SK-N-SH (cell line): ENCODE measurements at regions not wholly inside any gene's neighbourhood (a gene's known extent, or its start where the extent isn't known, plus 50 kb on each side); places are given as distances from the start of the nearest gene placed in this dataset.

Source experiments
- CTCF ChIA-PET: fragments of 300-600, 350-600 bp; formaldehyde crosslinking; extraction: SDS; loops from one replicate; lab custom pipeline; 2021; lab: Yijun Ruan, JAX
- POLR2A ChIA-PET: fragments of 350-600 bp; sonication (Branson Sonifier 250); formaldehyde crosslinking; extraction: SDS; loops from one replicate; lab custom pipeline; 2020; ENCODE audit warnings: antibody characterized with exemption, inconsistent platforms; lab: Yijun Ruan, JAX
- DNase-seq: peaks from one replicate; pipeline ENCODE4 v3.0.0; 2012
- H2AFZ ChIP-seq: fragments of 200-600 bp; sonication (generic); 2 replicates; pipeline ENCODE4 v1.8.1; 2016; ENCODE audit warnings: antibody characterized with exemption, mild to moderate bottlenecking, low read depth
- H3F3A ChIP-seq: fragments of 200-600 bp; sonication (generic); replicated peaks from 2 replicates; pipeline ENCODE3; 2016; ENCODE audit warnings: antibody characterized with exemption, mild to moderate bottlenecking; ENCODE audit not compliant: insufficient read depth
- H3K27ac ChIP-seq, 2 experiments: fragments of 200-500 bp in 1 of 2; fragments of 200-600 bp in 1 of 2; sonication (Bioruptor generic) in 1 of 2; sonication (generic), shearing (Covaris generic) in 1 of 2; 2 replicates each; pipeline versions ENCODE4 v1.5.1 to v1.6.1; 2014 to 2016; ENCODE audit warnings: low read depth in 2 of 2, inconsistent platforms in 1 of 2, low read length in 1 of 2, mild to moderate bottlenecking in 1 of 2, mixed read lengths in 1 of 2
- H3K27me3 ChIP-seq: fragments of 200-600 bp; sonication (generic), shearing (Covaris generic); 2 replicates; pipeline ENCODE4 v1.6.1; 2016; ENCODE audit warnings: mixed run types; ENCODE audit not compliant: insufficient read depth
- H3K36me3 ChIP-seq, 2 experiments: fragments of 200-500 bp in 1 of 2; fragments of 200-600 bp in 1 of 2; sonication (Bioruptor generic) in 1 of 2; sonication (generic) in 1 of 2; replicated peaks in 1 of 2; 2 replicates each; pipeline versions ENCODE3 to v1.5.1; 2014 to 2016; ENCODE audit warnings: low read length in 1 of 2, mild to moderate bottlenecking in 1 of 2; ENCODE audit not compliant: insufficient read depth in 2 of 2, control insufficient read depth in 1 of 2
- H3K4me1 ChIP-seq, 2 experiments: fragments of 200-500 bp in 1 of 2; fragments of 200-600 bp in 1 of 2; sonication (Bioruptor generic) in 1 of 2; sonication (generic), shearing (Covaris generic) in 1 of 2; 2 replicates each; pipeline versions ENCODE4 v1.5.1 to v1.6.1; 2014 to 2016; ENCODE audit warnings: low read depth in 1 of 2, low read length in 1 of 2, mixed run types in 1 of 2; ENCODE audit not compliant: insufficient read depth in 2 of 2, control insufficient read depth in 1 of 2
- H3K4me2 ChIP-seq: fragments of 200-600 bp; sonication (generic), shearing (Covaris generic); 2 replicates; pipeline ENCODE4 v1.6.1; 2017; ENCODE audit warnings: mixed run types
- H3K4me3 ChIP-seq, 2 experiments: fragments of 200-500 bp in 1 of 2; fragments of 200-600 bp in 1 of 2; sonication (Bioruptor generic) in 1 of 2; sonication (generic), shearing (Covaris generic) in 1 of 2; 2 replicates each; pipeline versions ENCODE4 v1.5.1 to v1.8.1; 2014 to 2016; ENCODE audit warnings: low read depth in 2 of 2, inconsistent platforms in 1 of 2, low read length in 1 of 2, mild to moderate bottlenecking in 1 of 2, mixed read lengths in 1 of 2, moderate library complexity in 1 of 2
- H3K79me2 ChIP-seq: fragments of 200-600 bp; sonication (generic); 2 replicates; pipeline ENCODE4 v1.8.1; 2017; ENCODE audit warnings: mild to moderate bottlenecking; ENCODE audit not compliant: insufficient read depth
- H3K9ac ChIP-seq: fragments of 200-600 bp; sonication (generic); 2 replicates; pipeline ENCODE4 v1.6.1; 2017; ENCODE audit warnings: mixed run types
- H3K9me2 ChIP-seq: fragments of 200-600 bp; sonication (generic); 2 replicates; pipeline ENCODE4 v1.6.1; 2017; ENCODE audit warnings: mixed run types
- H3K9me3 ChIP-seq: fragments of 200-600 bp; sonication (generic); 2 replicates; pipeline ENCODE4 v1.6.1; 2017; ENCODE audit warnings: mixed run types, mild to moderate bottlenecking, moderate library complexity
- H4K20me1 ChIP-seq: fragments of 200-600 bp; sonication (generic); 2 replicates; pipeline ENCODE4 v1.6.1; 2017; ENCODE audit warnings: mild to moderate bottlenecking, mixed run types; ENCODE audit not compliant: insufficient read depth
- CHD2 ChIP-seq: fragments of 150-350 bp; IDR thresholded peaks from 2 replicates; pipeline ENCODE4 v1.6.1; 2018; ENCODE audit warnings: low read length; ENCODE audit not compliant: partially characterized antibody
- ELF1 ChIP-seq: IDR thresholded peaks from 2 replicates; pipeline ENCODE4 v1.4.0; 2012
- EZH2phosphoT487 ChIP-seq: fragments of 200-600 bp; sonication (generic); IDR thresholded peaks from 2 replicates; pipeline ENCODE4 v1.6.1; 2017; ENCODE audit warnings: low read depth, mixed run types, mild to moderate bottlenecking, antibody characterized with exemption, moderate library complexity, borderline replicate concordance
- GATA2 ChIP-seq: sonication (generic); formaldehyde crosslinking; IDR thresholded peaks from 2 replicates; pipeline ENCODE4 v1.5.0; 2020; ENCODE audit warnings: mild to moderate bottlenecking, missing genetic modification reagents
- MXI1 ChIP-seq: IDR thresholded peaks from 2 replicates; pipeline ENCODE4 v1.6.1; 2012; ENCODE audit warnings: mild to moderate bottlenecking, low read depth, low read length, improper control_type of control experiment
- NFIC ChIP-seq: IDR thresholded peaks from 2 replicates; pipeline ENCODE4 v1.4.0; 2012; ENCODE audit warnings: borderline replicate concordance
- NRF1 ChIP-seq: IDR thresholded peaks from 2 replicates; pipeline ENCODE4 v1.6.1; 2012; ENCODE audit warnings: low read depth, mild to moderate bottlenecking, low read length
- RAD21 ChIP-seq: IDR thresholded peaks from 2 replicates; pipeline ENCODE4 v1.6.1; 2012; ENCODE audit warnings: mild to moderate bottlenecking, low read length
- RCOR1 ChIP-seq: fragments of 150-350 bp; IDR thresholded peaks from 2 replicates; pipeline ENCODE4 v1.6.1; 2017; ENCODE audit warnings: antibody characterized with exemption, low read length
- RXRA ChIP-seq: IDR thresholded peaks from 2 replicates; pipeline ENCODE4 v1.4.0; 2012; ENCODE audit warnings: low read depth, mild to moderate bottlenecking, borderline replicate concordance
- SIN3A ChIP-seq: IDR thresholded peaks from 2 replicates; pipeline ENCODE4 v1.6.1; 2012; ENCODE audit warnings: low read depth, mild to moderate bottlenecking, low read length, moderate library complexity, borderline replicate concordance
- TEAD4 ChIP-seq: IDR thresholded peaks from 2 replicates; pipeline ENCODE4 v1.4.0; 2012; ENCODE audit warnings: mild to moderate bottlenecking, borderline replicate concordance; ENCODE audit not compliant: insufficient read depth
- whole genome bisulfite sequencing: methylation state at CpG from one replicate; pipeline ENCODE4 v1.1.6; 2017; ENCODE audit warnings: low lambda C conversion rate; 5-methylcytosine and 5-hydroxymethylcytosine counted together
- TF ChIP-seq, protein P1 (sequence below): fragments of 150-350 bp; IDR thresholded peaks from 2 replicates; pipeline ENCODE4 v1.6.1; 2017; ENCODE audit warnings: antibody characterized with exemption, low read length, low read depth, borderline replicate concordance
- TF ChIP-seq, protein P2 (sequence below): IDR thresholded peaks from 2 replicates; pipeline ENCODE4; 2012
- TF ChIP-seq, protein P3 (sequence below): fragments of 200-600 bp; sonication (generic); IDR thresholded peaks from 2 replicates; pipeline ENCODE4 v1.6.1; 2017; ENCODE audit warnings: antibody characterized with exemption, mild to moderate bottlenecking, moderate library complexity
- TF ChIP-seq, protein P4 (sequence below): IDR thresholded peaks from 2 replicates; pipeline ENCODE4 v1.4.0; 2012; ENCODE audit warnings: low read depth

DNA sequence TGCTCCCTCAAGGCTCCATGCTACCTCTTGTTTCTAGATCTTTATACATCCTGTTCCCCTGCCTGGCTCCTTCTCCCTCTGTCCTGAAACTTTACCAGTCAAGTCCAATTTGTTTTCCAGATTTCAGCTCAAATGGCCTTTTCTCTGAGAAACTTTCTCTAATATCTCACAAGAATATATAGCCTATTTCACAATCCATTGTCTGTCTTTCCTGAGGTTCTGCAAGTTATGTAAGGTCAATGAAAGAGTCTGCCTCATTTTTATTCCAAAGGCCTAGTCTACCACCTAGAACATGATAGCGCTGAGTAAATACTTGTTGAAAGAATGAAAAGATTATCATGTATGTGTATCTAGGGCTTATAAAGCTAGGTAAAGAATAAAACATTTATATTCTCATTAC, 348.8 kb downstream of the SPRY2 start:
- Histone ChIP-seq H3K4me1 (no peaks in the 10 kb centered on the region), H3K36me3 (no peaks in the 10 kb centered on the region)
- CTCF ChIA-PET, result no interaction called here

DNA sequence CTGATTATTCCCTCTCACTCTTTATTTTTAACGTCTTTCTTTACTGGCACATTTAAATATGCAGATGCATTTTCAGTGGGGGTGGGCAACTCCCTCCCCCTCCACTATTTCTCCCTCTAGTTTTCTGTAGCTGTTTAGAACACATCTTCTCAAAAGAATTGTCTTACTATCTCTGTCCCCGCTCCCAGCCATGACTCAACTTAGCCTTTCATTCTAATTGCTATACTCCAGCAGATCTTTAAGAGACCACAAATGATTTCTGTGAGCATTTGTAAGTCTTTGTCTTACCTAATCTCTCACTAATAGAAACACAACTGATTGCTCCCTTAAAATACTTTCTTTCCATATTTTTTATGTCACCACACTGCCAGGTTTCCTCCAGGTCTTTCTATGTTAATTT, 350.9 kb downstream of the SPRY2 start:
- Histone ChIP-seq H4K20me1 (no peaks in the 10 kb centered on the region), H3K79me2 (no peaks in the 10 kb centered on the region), H3K4me1 (no peaks in the 10 kb centered on the region), H3K27ac (no peak overlapping the region), H2AFZ (no peak overlapping the region), H3K36me3 (no peaks in the 10 kb centered on the region), H3F3A (no peaks in the 10 kb centered on the region), H3K9me3 (no peaks in the 10 kb centered on the region), H3K27me3 (no peaks in the 10 kb centered on the region), H3K9ac (no peak overlapping the region), H3K9me2 (no peaks in the 10 kb centered on the region), H3K4me3 (no peak overlapping the region), H3K4me2 (no peak overlapping the region)
- WGBS, result 86% methylated on average over 2 of the region's 2 CpGs
- POLR2A ChIA-PET, result no interaction called here
- CTCF ChIA-PET, result no interaction called here
- no peak for TF ChIP-seq TEAD4
- TF ChIP-seq ELF1, result no peak
- no peak for TF ChIP-seq NRF1
- TF ChIP-seq, protein P1, sequence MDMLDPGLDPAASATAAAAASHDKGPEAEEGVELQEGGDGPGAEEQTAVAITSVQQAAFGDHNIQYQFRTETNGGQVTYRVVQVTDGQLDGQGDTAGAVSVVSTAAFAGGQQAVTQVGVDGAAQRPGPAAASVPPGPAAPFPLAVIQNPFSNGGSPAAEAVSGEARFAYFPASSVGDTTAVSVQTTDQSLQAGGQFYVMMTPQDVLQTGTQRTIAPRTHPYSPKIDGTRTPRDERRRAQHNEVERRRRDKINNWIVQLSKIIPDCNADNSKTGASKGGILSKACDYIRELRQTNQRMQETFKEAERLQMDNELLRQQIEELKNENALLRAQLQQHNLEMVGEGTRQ, result no peak
- TF ChIP-seq GATA2 (CRISPR knock-in tag), result no peak
- no peak for TF ChIP-seq SIN3A
- no peak for DNase-seq

More for the DNA sequence above, 348.8 kb downstream of the SPRY2 start:
- Histone ChIP-seq H2AFZ (no peak overlapping the region), H3K4me3 (no peak overlapping the region), H3K27me3 (no peaks in the 10 kb centered on the region), H3K27ac (no peak overlapping the region), H3K9me3 (no peaks in the 10 kb centered on the region), H3K79me2 (no peaks in the 10 kb centered on the region), H3F3A (no peaks in the 10 kb centered on the region)
- no peak for DNase-seq
- TF ChIP-seq, protein P2, sequence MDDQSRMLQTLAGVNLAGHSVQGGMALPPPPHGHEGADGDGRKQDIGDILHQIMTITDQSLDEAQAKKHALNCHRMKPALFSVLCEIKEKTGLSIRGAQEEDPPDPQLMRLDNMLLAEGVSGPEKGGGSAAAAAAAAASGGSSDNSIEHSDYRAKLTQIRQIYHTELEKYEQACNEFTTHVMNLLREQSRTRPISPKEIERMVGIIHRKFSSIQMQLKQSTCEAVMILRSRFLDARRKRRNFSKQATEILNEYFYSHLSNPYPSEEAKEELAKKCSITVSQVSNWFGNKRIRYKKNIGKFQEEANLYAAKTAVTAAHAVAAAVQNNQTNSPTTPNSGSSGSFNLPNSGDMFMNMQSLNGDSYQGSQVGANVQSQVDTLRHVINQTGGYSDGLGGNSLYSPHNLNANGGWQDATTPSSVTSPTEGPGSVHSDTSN, result no peak
- TF ChIP-seq SIN3A (no peak), RXRA (no peak)
- TF ChIP-seq, all 33 proteins: peak for 0
- no peaks in the 10 kb centered on the region for H4K20me1 ChIP-seq
- H3K9me2 ChIP-seq, result no peaks in the 10 kb centered on the region
- no peak overlapping the region for H3K9ac ChIP-seq
- no peak overlapping the region for H3K4me2 ChIP-seq
- 89% methylated on average over 1 of the region's 1 CpG for WGBS
- POLR2A ChIA-PET, result no interaction called here

DNA sequence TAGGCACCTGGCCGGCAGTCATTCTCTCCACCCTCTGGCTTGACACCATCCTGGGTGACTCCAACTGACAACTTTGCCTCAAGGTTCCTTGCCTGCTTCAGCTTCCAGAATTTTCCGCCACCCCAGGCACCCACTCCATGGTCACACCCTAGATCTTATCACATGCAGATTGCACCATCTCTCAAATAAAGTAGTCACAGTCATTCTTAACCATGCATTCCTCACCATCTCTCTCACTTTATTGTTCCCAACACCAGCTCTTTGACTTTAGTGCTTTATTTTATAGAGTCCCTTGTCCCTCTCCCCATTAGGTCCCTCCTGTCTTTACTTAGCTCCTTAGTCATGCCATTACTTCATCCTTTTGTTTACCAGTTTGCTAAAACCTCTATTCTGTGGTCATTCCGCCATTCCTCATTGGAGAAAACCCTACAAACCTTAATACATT, 351.7 kb downstream of the SPRY2 start:
- Histone ChIP-seq H3K4me1 (no peaks in the 10 kb centered on the region), H2AFZ (no peak overlapping the region), H3K27me3 (no peaks in the 10 kb centered on the region), H3K36me3 (no peaks in the 10 kb centered on the region), H3K9me3 (no peaks in the 10 kb centered on the region), H3K4me2 (no peak overlapping the region), H3K9ac (no peak overlapping the region), H4K20me1 (no peaks in the 10 kb centered on the region), H3K9me2 (no peaks in the 10 kb centered on the region), H3K27ac (no peak overlapping the region), H3K4me3 (no peak overlapping the region), H3K79me2 (no peaks in the 10 kb centered on the region), H3F3A (no peaks in the 10 kb centered on the region)
- 98% methylated on average over 3 of the region's 3 CpGs for WGBS
- no peak for DNase-seq
- ChIA-PET CTCF (interaction anchor here (1.7 kb wide), 1 partner anchor 17 kb away, joined by 5 read pairs; no protein-coding TSS in a partner anchor), POLR2A (no interaction called here)
- TF ChIP-seq, protein P3, sequence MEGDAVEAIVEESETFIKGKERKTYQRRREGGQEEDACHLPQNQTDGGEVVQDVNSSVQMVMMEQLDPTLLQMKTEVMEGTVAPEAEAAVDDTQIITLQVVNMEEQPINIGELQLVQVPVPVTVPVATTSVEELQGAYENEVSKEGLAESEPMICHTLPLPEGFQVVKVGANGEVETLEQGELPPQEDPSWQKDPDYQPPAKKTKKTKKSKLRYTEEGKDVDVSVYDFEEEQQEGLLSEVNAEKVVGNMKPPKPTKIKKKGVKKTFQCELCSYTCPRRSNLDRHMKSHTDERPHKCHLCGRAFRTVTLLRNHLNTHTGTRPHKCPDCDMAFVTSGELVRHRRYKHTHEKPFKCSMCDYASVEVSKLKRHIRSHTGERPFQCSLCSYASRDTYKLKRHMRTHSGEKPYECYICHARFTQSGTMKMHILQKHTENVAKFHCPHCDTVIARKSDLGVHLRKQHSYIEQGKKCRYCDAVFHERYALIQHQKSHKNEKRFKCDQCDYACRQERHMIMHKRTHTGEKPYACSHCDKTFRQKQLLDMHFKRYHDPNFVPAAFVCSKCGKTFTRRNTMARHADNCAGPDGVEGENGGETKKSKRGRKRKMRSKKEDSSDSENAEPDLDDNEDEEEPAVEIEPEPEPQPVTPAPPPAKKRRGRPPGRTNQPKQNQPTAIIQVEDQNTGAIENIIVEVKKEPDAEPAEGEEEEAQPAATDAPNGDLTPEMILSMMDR, result no peak
- TF ChIP-seq, protein P2, result no peak
- TF ChIP-seq RXRA, result no peak
- no peak for TF ChIP-seq EZH2phosphoT487
- TF ChIP-seq NFIC, result no peak
- TF ChIP-seq CHD2, result no peak
- no peak for TF ChIP-seq RAD21
- TF ChIP-seq, protein P4, sequence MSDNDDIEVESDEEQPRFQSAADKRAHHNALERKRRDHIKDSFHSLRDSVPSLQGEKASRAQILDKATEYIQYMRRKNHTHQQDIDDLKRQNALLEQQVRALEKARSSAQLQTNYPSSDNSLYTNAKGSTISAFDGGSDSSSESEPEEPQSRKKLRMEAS, result no peak
- TF ChIP-seq RCOR1, result no peak
- no peak for TF ChIP-seq GATA2 (CRISPR knock-in tag)
- no peak for TF ChIP-seq MXI1
